Dermis blood vessel endothelial cell (primary cell): ENCODE measurements at regions not wholly inside any gene's neighbourhood (a gene's known extent, or its start where the extent isn't known, plus 50 kb on each side); places are given as distances from the start of the nearest gene placed in this dataset.

Experiments
- DNase-seq: peaks from one replicate; pipeline ENCODE4 v3.0.0; 2010

GRCh38 chr5:159385536-159385935 lies 55.2 kb upstream of the IL12B start:
- DNase-seq: no peak

- DNase-seq: no peak
Observed at GRCh38 chr5:159386028-159386711, 55.9 kb upstream of the IL12B start.

GRCh38 chr5:159392871-159393270 lies 62.6 kb upstream of the IL12B start:
- DNase-seq: no peak

GRCh38 chr5:159393854-159394274 lies 63.6 kb upstream of the IL12B start:
- no peak for DNase-seq

GRCh38 chr5:159395202-159395601 lies 64.9 kb upstream of the IL12B start:
- DNase-seq: no peak

- DNase-seq: no peak
Observed at GRCh38 chr5:159398936-159399335, 68.6 kb upstream of the IL12B start.

- no peak for DNase-seq
Observed at GRCh38 chr5:159400476-159400875, 70.2 kb upstream of the IL12B start.

- DNase-seq: peak; percentile 1
Observed at GRCh38 chr5:159402311-159402710, 72.0 kb upstream of the IL12B start.

GRCh38 chr5:159402856-159403255 lies 72.6 kb upstream of the IL12B start:
- no peak for DNase-seq

- peak; percentile 4 for DNase-seq
Observed at GRCh38 chr5:159403906-159404681, 73.8 kb upstream of the IL12B start.

- no peak for DNase-seq
Observed at GRCh38 chr5:159405611-159406031, 75.3 kb upstream of the IL12B start.

- no peak for DNase-seq
Observed at GRCh38 chr5:159406571-159406970, 76.3 kb upstream of the IL12B start.

GRCh38 chr5:159409801-159410200 lies 79.5 kb upstream of the IL12B start:
- no peak for DNase-seq

GRCh38 chr5:159410480-159410879 lies 80.2 kb upstream of the IL12B start:
- DNase-seq: no peak

- no peak for DNase-seq
Observed at GRCh38 chr5:159411115-159411514, 80.8 kb upstream of the IL12B start.

GRCh38 chr5:159412284-159413046 lies 82.2 kb upstream of the IL12B start:
- DNase-seq: no peak

GRCh38 chr5:159414021-159414420 lies 83.7 kb upstream of the IL12B start:
- DNase-seq: no peak

GRCh38 chr5:159415301-159415937 lies 85.1 kb upstream of the IL12B start:
- DNase-seq: no peak

- DNase-seq: no peak
Observed at GRCh38 chr5:159416438-159416837, 86.2 kb upstream of the IL12B start.

- DNase-seq: no peak
Observed at GRCh38 chr5:159417170-159417569, 86.9 kb upstream of the IL12B start.

GRCh38 chr5:159419576-159419975 lies 89.3 kb upstream of the IL12B start:
- no peak for DNase-seq

- DNase-seq: no peak
Observed at GRCh38 chr5:159420940-159421339, 90.7 kb upstream of the IL12B start.

GRCh38 chr5:159422361-159422760 lies 92.1 kb upstream of the IL12B start:
- no peak for DNase-seq
